GM23338 (cell line): ENCODE measurements at regions not wholly inside any gene's neighbourhood (a gene's known extent, or its start where the extent isn't known, plus 50 kb on each side); places are given as distances from the start of the nearest gene placed in this dataset.

ENCODE experiments used
- ATAC-seq: fragments of 200-7000 bp; cut with Tn5 transposase; 3 replicates; pipeline ENCODE4 v1.9.1; 2020
- DNase-seq: peaks from one replicate; pipeline ENCODE4 v3.0.0-alpha.2; 2015; ENCODE audit warnings: low spot score
- H2AFZ ChIP-seq: fragments of 200-600 bp; sonication (generic); 2 replicates; pipeline ENCODE4 v1.8.0; 2016; ENCODE audit warnings: antibody characterized with exemption, mild to moderate bottlenecking, moderate library complexity
- H3F3A ChIP-seq: fragments of 200-600 bp; sonication (generic); replicated peaks from 2 replicates; pipeline ENCODE4 v1.8.0; 2017; ENCODE audit warnings: antibody characterized with exemption, mixed run types, low read depth
- H3K27ac ChIP-seq: fragments of 200-600 bp; sonication (generic); 2 replicates; pipeline ENCODE4 v1.6.1; 2016; ENCODE audit warnings: low read depth
- H3K27me3 ChIP-seq: fragments of 200-600 bp; sonication (generic); 2 replicates; pipeline ENCODE4 v1.8.0; 2016; ENCODE audit warnings: mild to moderate bottlenecking, mixed run types, moderate library complexity; ENCODE audit not compliant: insufficient read depth
- H3K36me3 ChIP-seq: fragments of 200-600 bp; sonication (generic); 2 replicates; pipeline ENCODE4 v1.8.0; 2016; ENCODE audit warnings: mild to moderate bottlenecking; ENCODE audit not compliant: insufficient read depth
- H3K4me1 ChIP-seq: fragments of 200-600 bp; sonication (generic); 2 replicates; pipeline ENCODE4 v1.8.0; 2016; ENCODE audit warnings: mild to moderate bottlenecking, moderate library complexity; ENCODE audit not compliant: insufficient read depth
- H3K4me2 ChIP-seq: fragments of 200-600 bp; sonication (generic); 2 replicates; pipeline ENCODE4 v1.7.1; 2017; ENCODE audit warnings: mixed run types
- H3K4me3 ChIP-seq: fragments of 200-600 bp; sonication (generic); 2 replicates; pipeline ENCODE4 v1.6.1; 2016; ENCODE audit warnings: mixed run types
- H3K79me2 ChIP-seq: fragments of 200-600 bp; sonication (generic); replicated peaks from 2 replicates; pipeline ENCODE4 v1.8.0; 2017; ENCODE audit warnings: mild to moderate bottlenecking; ENCODE audit not compliant: insufficient read depth
- H3K9me2 ChIP-seq: fragments of 200-600 bp; sonication (generic); 2 replicates; pipeline ENCODE4 v1.8.0; 2017; ENCODE audit not compliant: insufficient read depth
- H4K20me1 ChIP-seq: fragments of 200-600 bp; sonication (generic); replicated peaks from 2 replicates; pipeline ENCODE4 v1.8.0; 2017; ENCODE audit warnings: mild to moderate bottlenecking; ENCODE audit not compliant: insufficient read depth
- H3K27ac Mint-ChIP-seq: 2 replicates; pipeline ENCODE4 v1.8.0; 2020; ENCODE audit warnings: inconsistent platforms, mild to moderate bottlenecking, moderate library complexity, mixed read lengths
- H3K27me3 Mint-ChIP-seq: 3 replicates; pipeline ENCODE4 v1.8.0; 2022; ENCODE audit warnings: low read depth, mild to moderate bottlenecking, moderate library complexity, mixed read lengths, inconsistent platforms; ENCODE audit not compliant: insufficient read depth, poor library complexity
- H3K36me3 Mint-ChIP-seq: 3 replicates; pipeline ENCODE4 v1.8.0; 2021; ENCODE audit warnings: low read depth, mild to moderate bottlenecking, inconsistent platforms, moderate library complexity, mixed read lengths
- H3K4me1 Mint-ChIP-seq: 3 replicates; pipeline ENCODE4 v1.8.0; 2020; ENCODE audit warnings: mild to moderate bottlenecking, inconsistent platforms, mixed read lengths
- H3K4me3 Mint-ChIP-seq: 3 replicates; pipeline ENCODE4 v1.8.0; 2021; ENCODE audit warnings: moderate library complexity, mild to moderate bottlenecking, inconsistent platforms, mixed read lengths
- H3K9me3 Mint-ChIP-seq: 3 replicates; pipeline ENCODE4 v1.8.0; 2020; ENCODE audit warnings: moderate library complexity, mild to moderate bottlenecking, inconsistent platforms, mixed read lengths
- CREB1 ChIP-seq: fragments of 250-450 bp; sonication (Bioruptor Pico); IDR thresholded peaks from 2 replicates; pipeline ENCODE4 v1.5.0; 2020; ENCODE audit warnings: low read depth, mild to moderate bottlenecking, moderate library complexity
- EZH2 ChIP-seq: fragments of 200-600 bp; sonication (generic); IDR thresholded peaks from one replicate; pipeline ENCODE4 v1.8.0; 2017; ENCODE audit warnings: antibody characterized with exemption, mild to moderate bottlenecking, low read depth; ENCODE audit not compliant: unreplicated experiment
- EZH2phosphoT487 ChIP-seq: fragments of 200-600 bp; sonication (generic); IDR thresholded peaks from one replicate; pipeline ENCODE4 v1.8.1; 2018; ENCODE audit warnings: antibody characterized with exemption; ENCODE audit not compliant: unreplicated experiment
- JUNB ChIP-seq: IDR thresholded peaks from one replicate; pipeline ENCODE4 v1.6.1; 2016; ENCODE audit warnings: antibody characterized with exemption; ENCODE audit not compliant: unreplicated experiment
- NANOG ChIP-seq: IDR thresholded peaks from 2 replicates; pipeline ENCODE4 v1.6.1; 2016; ENCODE audit warnings: antibody characterized with exemption, borderline replicate concordance
- POLR2AphosphoS5 ChIP-seq: IDR thresholded peaks from 2 replicates; pipeline ENCODE4 v1.6.1; 2016; ENCODE audit warnings: antibody characterized with exemption, low read depth
- STAT1 ChIP-seq: IDR thresholded peaks from one replicate; pipeline ENCODE4 v1.6.1; 2016; ENCODE audit warnings: antibody characterized with exemption; ENCODE audit not compliant: unreplicated experiment
- ZNF114 ChIP-seq: fragments of 250-450 bp; sonication (Bioruptor Pico); IDR thresholded peaks from 2 replicates; pipeline ENCODE4 v1.5.0; 2020; ENCODE audit warnings: mild to moderate bottlenecking, moderate library complexity
- ZNF331 ChIP-seq: fragments of 250-450 bp; sonication (Bioruptor Pico); IDR thresholded peaks from 2 replicates; pipeline ENCODE4 v1.5.0; 2020; ENCODE audit warnings: low read depth, mild to moderate bottlenecking, moderate library complexity
- TF ChIP-seq, protein P1 (sequence below): IDR thresholded peaks from one replicate; pipeline ENCODE4 v1.6.1; 2018; ENCODE audit warnings: antibody characterized with exemption; ENCODE audit not compliant: unreplicated experiment
- TF ChIP-seq, protein P2 (sequence below): fragments of 250-450 bp; sonication (Bioruptor Pico); IDR thresholded peaks from 2 replicates; pipeline ENCODE4 v1.5.0; 2020; ENCODE audit warnings: mild to moderate bottlenecking, moderate library complexity

DNA sequence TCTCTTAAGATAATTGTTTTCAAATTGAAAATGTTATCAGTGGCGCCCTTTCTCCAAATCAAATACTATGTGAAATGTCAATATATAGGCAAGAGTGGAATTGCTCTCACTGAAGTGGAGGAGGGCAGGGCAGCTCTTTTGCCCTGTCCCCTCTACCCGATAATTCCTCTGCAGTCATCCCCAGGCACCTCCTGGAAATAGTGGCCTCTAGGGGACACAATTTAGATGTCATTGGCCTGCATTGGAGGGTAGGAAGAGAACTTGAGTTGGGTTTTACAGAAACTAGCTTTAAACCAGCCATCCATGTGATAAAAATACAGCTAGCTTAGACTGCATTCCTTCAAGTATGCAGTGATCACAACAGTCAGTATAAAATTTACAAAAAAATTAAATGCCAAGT is 288.9 kb downstream of the EDEM1 start:
- H3K4me3 Mint-ChIP-seq, result no peak overlapping the region
- Histone ChIP-seq H3K27ac (no peak overlapping the region), H3K36me3 (no peaks in the 10 kb centered on the region; the same call in 1 of the 2 replicates), H3K4me1 (no peaks in the 10 kb centered on the region), H3K27me3 (no peaks in the 10 kb centered on the region), H3K79me2 (no peaks in the 10 kb centered on the region), H3F3A (no peaks in the 10 kb centered on the region), H3K4me3 (no peak overlapping the region), H2AFZ (no peak overlapping the region), H3K9me2 (no peaks in the 10 kb centered on the region), H4K20me1 (no peaks in the 10 kb centered on the region), H3K4me2 (no peak overlapping the region)
- ATAC-seq (no peak), DNase-seq (no peak)
- H3K36me3 Mint-ChIP-seq, result no peaks in the 10 kb centered on the region
- TF ChIP-seq POLR2AphosphoS5 (no peak), STAT1 (no peak), ZNF114 (CRISPR knock-in tag) (no peak), CREB1 (CRISPR knock-in tag) (no peak), NANOG (no peak), ZNF331 (CRISPR knock-in tag) (no peak), EZH2phosphoT487 (no peak), JUNB (no peak), EZH2 (no peak)
- TF ChIP-seq, protein P1, sequence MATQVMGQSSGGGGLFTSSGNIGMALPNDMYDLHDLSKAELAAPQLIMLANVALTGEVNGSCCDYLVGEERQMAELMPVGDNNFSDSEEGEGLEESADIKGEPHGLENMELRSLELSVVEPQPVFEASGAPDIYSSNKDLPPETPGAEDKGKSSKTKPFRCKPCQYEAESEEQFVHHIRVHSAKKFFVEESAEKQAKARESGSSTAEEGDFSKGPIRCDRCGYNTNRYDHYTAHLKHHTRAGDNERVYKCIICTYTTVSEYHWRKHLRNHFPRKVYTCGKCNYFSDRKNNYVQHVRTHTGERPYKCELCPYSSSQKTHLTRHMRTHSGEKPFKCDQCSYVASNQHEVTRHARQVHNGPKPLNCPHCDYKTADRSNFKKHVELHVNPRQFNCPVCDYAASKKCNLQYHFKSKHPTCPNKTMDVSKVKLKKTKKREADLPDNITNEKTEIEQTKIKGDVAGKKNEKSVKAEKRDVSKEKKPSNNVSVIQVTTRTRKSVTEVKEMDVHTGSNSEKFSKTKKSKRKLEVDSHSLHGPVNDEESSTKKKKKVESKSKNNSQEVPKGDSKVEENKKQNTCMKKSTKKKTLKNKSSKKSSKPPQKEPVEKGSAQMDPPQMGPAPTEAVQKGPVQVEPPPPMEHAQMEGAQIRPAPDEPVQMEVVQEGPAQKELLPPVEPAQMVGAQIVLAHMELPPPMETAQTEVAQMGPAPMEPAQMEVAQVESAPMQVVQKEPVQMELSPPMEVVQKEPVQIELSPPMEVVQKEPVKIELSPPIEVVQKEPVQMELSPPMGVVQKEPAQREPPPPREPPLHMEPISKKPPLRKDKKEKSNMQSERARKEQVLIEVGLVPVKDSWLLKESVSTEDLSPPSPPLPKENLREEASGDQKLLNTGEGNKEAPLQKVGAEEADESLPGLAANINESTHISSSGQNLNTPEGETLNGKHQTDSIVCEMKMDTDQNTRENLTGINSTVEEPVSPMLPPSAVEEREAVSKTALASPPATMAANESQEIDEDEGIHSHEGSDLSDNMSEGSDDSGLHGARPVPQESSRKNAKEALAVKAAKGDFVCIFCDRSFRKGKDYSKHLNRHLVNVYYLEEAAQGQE, result no peak
- TF ChIP-seq, protein P2, sequence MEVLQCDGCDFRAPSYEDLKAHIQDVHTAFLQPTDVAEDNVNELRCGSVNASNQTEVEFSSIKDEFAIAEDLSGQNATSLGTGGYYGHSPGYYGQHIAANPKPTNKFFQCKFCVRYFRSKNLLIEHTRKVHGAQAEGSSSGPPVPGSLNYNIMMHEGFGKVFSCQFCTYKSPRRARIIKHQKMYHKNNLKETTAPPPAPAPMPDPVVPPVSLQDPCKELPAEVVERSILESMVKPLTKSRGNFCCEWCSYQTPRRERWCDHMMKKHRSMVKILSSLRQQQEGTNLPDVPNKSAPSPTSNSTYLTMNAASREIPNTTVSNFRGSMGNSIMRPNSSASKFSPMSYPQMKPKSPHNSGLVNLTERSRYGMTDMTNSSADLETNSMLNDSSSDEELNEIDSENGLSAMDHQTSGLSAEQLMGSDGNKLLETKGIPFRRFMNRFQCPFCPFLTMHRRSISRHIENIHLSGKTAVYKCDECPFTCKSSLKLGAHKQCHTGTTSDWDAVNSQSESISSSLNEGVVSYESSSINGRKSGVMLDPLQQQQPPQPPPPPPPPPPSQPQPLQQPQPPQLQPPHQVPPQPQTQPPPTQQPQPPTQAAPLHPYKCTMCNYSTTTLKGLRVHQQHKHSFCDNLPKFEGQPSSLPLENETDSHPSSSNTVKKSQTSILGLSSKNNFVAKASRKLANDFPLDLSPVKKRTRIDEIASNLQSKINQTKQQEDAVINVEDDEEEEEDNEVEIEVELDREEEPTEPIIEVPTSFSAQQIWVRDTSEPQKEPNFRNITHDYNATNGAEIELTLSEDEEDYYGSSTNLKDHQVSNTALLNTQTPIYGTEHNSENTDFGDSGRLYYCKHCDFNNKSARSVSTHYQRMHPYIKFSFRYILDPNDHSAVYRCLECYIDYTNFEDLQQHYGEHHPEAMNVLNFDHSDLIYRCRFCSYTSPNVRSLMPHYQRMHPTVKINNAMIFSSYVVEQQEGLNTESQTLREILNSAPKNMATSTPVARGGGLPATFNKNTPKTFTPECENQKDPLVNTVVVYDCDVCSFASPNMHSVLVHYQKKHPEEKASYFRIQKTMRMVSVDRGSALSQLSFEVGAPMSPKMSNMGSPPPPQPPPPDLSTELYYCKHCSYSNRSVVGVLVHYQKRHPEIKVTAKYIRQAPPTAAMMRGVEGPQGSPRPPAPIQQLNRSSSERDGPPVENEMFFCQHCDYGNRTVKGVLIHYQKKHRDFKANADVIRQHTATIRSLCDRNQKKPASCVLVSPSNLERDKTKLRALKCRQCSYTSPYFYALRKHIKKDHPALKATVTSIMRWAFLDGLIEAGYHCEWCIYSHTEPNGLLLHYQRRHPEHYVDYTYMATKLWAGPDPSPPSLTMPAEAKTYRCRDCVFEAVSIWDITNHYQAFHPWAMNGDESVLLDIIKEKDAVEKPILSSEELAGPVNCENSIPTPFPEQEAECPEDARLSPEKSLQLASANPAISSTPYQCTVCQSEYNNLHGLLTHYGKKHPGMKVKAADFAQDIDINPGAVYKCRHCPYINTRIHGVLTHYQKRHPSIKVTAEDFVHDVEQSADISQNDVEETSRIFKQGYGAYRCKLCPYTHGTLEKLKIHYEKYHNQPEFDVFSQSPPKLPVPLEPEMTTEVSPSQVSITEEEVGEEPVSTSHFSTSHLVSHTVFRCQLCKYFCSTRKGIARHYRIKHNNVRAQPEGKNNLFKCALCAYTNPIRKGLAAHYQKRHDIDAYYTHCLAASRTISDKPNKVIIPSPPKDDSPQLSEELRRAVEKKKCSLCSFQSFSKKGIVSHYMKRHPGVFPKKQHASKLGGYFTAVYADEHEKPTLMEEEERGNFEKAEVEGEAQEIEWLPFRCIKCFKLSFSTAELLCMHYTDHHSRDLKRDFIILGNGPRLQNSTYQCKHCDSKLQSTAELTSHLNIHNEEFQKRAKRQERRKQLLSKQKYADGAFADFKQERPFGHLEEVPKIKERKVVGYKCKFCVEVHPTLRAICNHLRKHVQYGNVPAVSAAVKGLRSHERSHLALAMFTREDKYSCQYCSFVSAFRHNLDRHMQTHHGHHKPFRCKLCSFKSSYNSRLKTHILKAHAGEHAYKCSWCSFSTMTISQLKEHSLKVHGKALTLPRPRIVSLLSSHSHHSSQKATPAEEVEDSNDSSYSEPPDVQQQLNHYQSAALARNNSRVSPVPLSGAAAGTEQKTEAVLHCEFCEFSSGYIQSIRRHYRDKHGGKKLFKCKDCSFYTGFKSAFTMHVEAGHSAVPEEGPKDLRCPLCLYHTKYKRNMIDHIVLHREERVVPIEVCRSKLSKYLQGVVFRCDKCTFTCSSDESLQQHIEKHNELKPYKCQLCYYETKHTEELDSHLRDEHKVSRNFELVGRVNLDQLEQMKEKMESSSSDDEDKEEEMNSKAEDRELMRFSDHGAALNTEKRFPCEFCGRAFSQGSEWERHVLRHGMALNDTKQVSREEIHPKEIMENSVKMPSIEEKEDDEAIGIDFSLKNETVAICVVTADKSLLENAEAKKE (CRISPR knock-in tag), result no peak
- peaks cover 76% of the 10 kb centered on the region for H3K9me3 Mint-ChIP-seq
- no peaks in the 10 kb centered on the region for H3K4me1 Mint-ChIP-seq
- no peak overlapping the region for H3K27ac Mint-ChIP-seq
- H3K27me3 Mint-ChIP-seq, result peaks cover 5% of the 10 kb centered on the region
